Caco-2 (cell line): ENCODE measurements at regions not wholly inside any gene's neighbourhood (a gene's known extent, or its start where the extent isn't known, plus 50 kb on each side); places are given as distances from the start of the nearest gene placed in this dataset.

ENCODE experiments used
- BruUV-seq: library from RNA; stranded (reverse); fragments of 400-500 nt; replicated peaks from 2 replicates; lab custom pipeline; 2021; lab: Mats Ljungman, UMichigan
- CTCF ChIA-PET: fragments of 300-600 bp; sonication (Branson Sonifier 250); formaldehyde crosslinking; loops from one replicate; lab custom pipeline; 2022; ENCODE audit warnings: antibody characterized with exemption; lab: Charles Lee
- POLR2A ChIA-PET: fragments of 300-600 bp; sonication (Branson Sonifier 250); formaldehyde crosslinking; loops from one replicate; lab custom pipeline; 2022; ENCODE audit warnings: antibody characterized with exemption; lab: Charles Lee
- DNase-seq, 2 experiments: peaks; one replicate each; pipeline versions ENCODE4 v3.0.0 to v3.0.0-alpha.2; 2020 to 2022
- H3K27me3 ChIP-seq: replicated peaks from 2 replicates; pipeline ENCODE4 v1.6.0; 2011; ENCODE audit warnings: low read length; ENCODE audit not compliant: control insufficient read depth, insufficient read depth
- H3K36me3 ChIP-seq: 2 replicates; pipeline ENCODE4 v1.5.1; 2011; ENCODE audit warnings: low read length; ENCODE audit not compliant: control insufficient read depth, insufficient read depth
- H3K4me1 ChIP-seq: fragments of 250-450 bp; sonication (Bioruptor Pico); 2 replicates; pipeline ENCODE4 v1.5.1; 2020; ENCODE audit warnings: mild to moderate bottlenecking
- H3K4me3 ChIP-seq: 2 replicates; pipeline ENCODE4 v1.5.1; 2011; ENCODE audit warnings: low read depth, mild to moderate bottlenecking, control low read depth, low read length
- H3K9me3 ChIP-seq: fragments of 250-450 bp; sonication (Bioruptor Pico); 2 replicates; pipeline ENCODE4 v1.5.1; 2020; ENCODE audit warnings: mild to moderate bottlenecking, moderate library complexity
- H3K27ac Mint-ChIP-seq: one replicate; pipeline ENCODE4 v1.8.0; 2022; ENCODE audit warnings: mixed read lengths; ENCODE audit not compliant: unreplicated experiment
- H3K27me3 Mint-ChIP-seq: one replicate; pipeline ENCODE4 v1.8.0; 2022; ENCODE audit warnings: mixed read lengths; ENCODE audit not compliant: insufficient read depth, unreplicated experiment
- H3K36me3 Mint-ChIP-seq: one replicate; pipeline ENCODE4 v1.8.0; 2022; ENCODE audit warnings: mild to moderate bottlenecking, mixed read lengths; ENCODE audit not compliant: insufficient read depth, unreplicated experiment
- H3K4me1 Mint-ChIP-seq: one replicate; pipeline ENCODE4 v1.8.0; 2022; ENCODE audit warnings: low read depth, mixed read lengths; ENCODE audit not compliant: unreplicated experiment
- H3K4me3 Mint-ChIP-seq: one replicate; pipeline ENCODE4 v1.8.0; 2022; ENCODE audit warnings: mild to moderate bottlenecking, moderate library complexity, mixed read lengths; ENCODE audit not compliant: unreplicated experiment
- H3K9me3 Mint-ChIP-seq: one replicate; pipeline ENCODE4 v1.8.0; 2022; ENCODE audit warnings: mixed read lengths; ENCODE audit not compliant: unreplicated experiment
- CTCF ChIP-seq, 2 experiments: fragments of 200-600 bp in 1 of 2; IDR thresholded peaks; 1 replicate in 1 of 2; 2 replicates in 1 of 2; pipeline versions ENCODE4 v1.5.1 to v1.8.0; 2011 to 2022; ENCODE audit warnings: antibody characterized with exemption in 1 of 2, control low read depth in 1 of 2, inconsistent platforms in 1 of 2, low read depth in 1 of 2, low read length in 1 of 2, mild to moderate bottlenecking in 1 of 2, moderate library complexity in 1 of 2; ENCODE audit not compliant: insufficient read depth in 1 of 2, severe bottlenecking in 1 of 2, unreplicated experiment in 1 of 2
- intact Hi-C: fragments of 100-400 bp; cut with micrococcal nuclease; formaldehyde crosslinking; loops from one replicate; pipeline ENCODE4 v1.10.0; 2022; ENCODE audit not compliant: unreplicated experiment

DNA sequence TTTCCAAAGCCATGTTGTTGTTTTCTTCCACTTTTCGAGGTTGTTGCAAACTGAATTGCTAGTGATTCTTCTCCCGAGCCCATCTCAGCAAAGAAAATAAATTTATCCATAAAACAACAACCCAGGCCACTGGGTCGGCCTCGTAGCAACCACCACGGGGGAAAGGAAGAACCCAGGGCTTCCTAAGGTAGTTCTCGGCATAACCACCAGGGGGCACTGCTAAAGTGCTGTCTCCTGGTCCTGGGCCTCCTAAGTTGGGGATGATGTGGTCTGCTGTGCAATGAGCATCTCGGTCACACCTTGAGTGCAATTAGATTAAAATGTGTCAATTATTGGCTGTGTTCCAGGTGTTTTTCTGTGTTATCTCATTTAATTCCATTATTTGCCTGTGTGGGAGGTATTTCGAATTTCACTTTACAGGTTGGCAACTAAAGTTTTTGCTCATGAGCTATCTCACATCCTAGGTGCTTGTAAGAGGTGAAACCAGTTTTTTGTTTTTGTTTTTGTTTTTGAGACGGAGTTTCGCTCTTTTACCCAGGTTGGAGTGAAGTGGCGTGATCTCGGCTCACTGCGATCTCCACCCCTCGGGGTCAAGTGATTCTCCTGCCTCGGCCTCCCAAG is 102.8 kb upstream of the DAP start:
- Mint-ChIP-seq H3K4me3 (no peak overlapping the region), H3K9me3 (no peaks in the 10 kb centered on the region), H3K4me1 (peaks cover 11% of the 10 kb centered on the region), H3K27ac (no peak overlapping the region), H3K36me3 (no peaks in the 10 kb centered on the region), H3K27me3 (peaks cover 3% of the 10 kb centered on the region)
- BruUV-seq, result no TSS peak
- CTCF ChIA-PET, result interaction anchor here (0.6 kb wide), 1 partner anchor 680 kb away, joined by 5 read pairs; no protein-coding TSS in a partner anchor
- Histone ChIP-seq H3K4me1 (peaks cover 16% of the 10 kb centered on the region), H3K4me3 (no peak overlapping the region), H3K36me3 (no peaks in the 10 kb centered on the region), H3K9me3 (no peaks in the 10 kb centered on the region), H3K27me3 (no peaks in the 10 kb centered on the region)
- intact Hi-C loops, result loop anchor here (10.0 kb wide), 1 partner anchor 321 kb away; no protein-coding TSS in a partner anchor
- DNase-seq, result peak; percentile 47 to 61
- POLR2A ChIA-PET, result no interaction called here
- peak; percentile 71 to 89 for TF ChIP-seq CTCF (IDR thresholded peaks at IDR 0.05; ENCODE audit: insufficient read depth in 1 of 2, low read depth in 1 of 2, low read length in 1 of 2, severe bottlenecking in 1 of 2, unreplicated experiment in 1 of 2)

GRCh38 chr5:10862085-10862484 is 101.1 kb upstream of the DAP start:
- H3K27ac Mint-ChIP-seq, result no peak overlapping the region
- no peaks in the 10 kb centered on the region for H3K36me3 Mint-ChIP-seq
- ChIA-PET CTCF (no interaction called here), POLR2A (no interaction called here)
- no TSS peak for BruUV-seq
- peaks cover 3% of the 10 kb centered on the region for H3K27me3 Mint-ChIP-seq
- TF ChIP-seq CTCF (IDR thresholded peaks at IDR 0.05; ENCODE audit: insufficient read depth in 1 of 2, low read depth in 1 of 2, low read length in 1 of 2, severe bottlenecking in 1 of 2, unreplicated experiment in 1 of 2), result no peak
- Histone ChIP-seq H3K9me3 (no peaks in the 10 kb centered on the region), H3K4me3 (no peak overlapping the region), H3K27me3 (no peaks in the 10 kb centered on the region), H3K36me3 (no peaks in the 10 kb centered on the region), H3K4me1 (peaks cover 16% of the 10 kb centered on the region)
- intact Hi-C loops, result loop anchor here (10.0 kb wide), 1 partner anchor 323 kb away; no protein-coding TSS in a partner anchor
- peaks cover 11% of the 10 kb centered on the region for H3K4me1 Mint-ChIP-seq
- DNase-seq, result no peak
- H3K4me3 Mint-ChIP-seq, result no peak overlapping the region
- no peaks in the 10 kb centered on the region for H3K9me3 Mint-ChIP-seq

- no peaks in the 10 kb centered on the region for H3K9me3 ChIP-seq
- H3K4me1 Mint-ChIP-seq, result peaks cover 11% of the 10 kb centered on the region
- BruUV-seq, result no TSS peak
- no peaks in the 10 kb centered on the region for H3K27me3 ChIP-seq
- H3K36me3 Mint-ChIP-seq, result no peaks in the 10 kb centered on the region
- DNase-seq, result no peak
- no peak for TF ChIP-seq CTCF (IDR thresholded peaks at IDR 0.05; ENCODE audit: insufficient read depth in 1 of 2, low read depth in 1 of 2, low read length in 1 of 2, severe bottlenecking in 1 of 2, unreplicated experiment in 1 of 2)
- H3K4me3 ChIP-seq, result no peak overlapping the region
- H3K27ac Mint-ChIP-seq, result no peak overlapping the region
- H3K36me3 ChIP-seq, result no peaks in the 10 kb centered on the region
- H3K4me1 ChIP-seq, result peaks cover 16% of the 10 kb centered on the region
- no peak overlapping the region for H3K4me3 Mint-ChIP-seq
- POLR2A ChIA-PET, result no interaction called here
- intact Hi-C loops, result loop anchor here (10.0 kb wide), 1 partner anchor 323 kb away; no protein-coding TSS in a partner anchor
- H3K27me3 Mint-ChIP-seq, result peaks cover 3% of the 10 kb centered on the region
- H3K9me3 Mint-ChIP-seq, result no peaks in the 10 kb centered on the region
- CTCF ChIA-PET, result no interaction called here
Measured at GRCh38 chr5:10861423-10861790, 100.4 kb upstream of the DAP start.
